HG02678 (cell line): ENCODE measurements at regions not wholly inside any gene's neighbourhood (a gene's known extent, or its start where the extent isn't known, plus 50 kb on each side); places are given as distances from the start of the nearest gene placed in this dataset.
"Not testable (repeated sequence)": the region's sequence is repeated elsewhere in the genome, so short reads cannot be mapped to it uniquely, and the experiment has no call there.

Source experiments
- ATAC-seq: cut with Tn5 transposase; IDR thresholded peaks from one replicate; pipeline ENCODE4 v1.9.1; 2021; ENCODE audit warnings: mild to moderate bottlenecking, moderate library complexity; ENCODE audit not compliant: unreplicated experiment

GRCh38 chr21:27571706-27572105 is 604.8 kb upstream of the ADAMTS5 start:
- ATAC-seq, result no peak

GRCh38 chr21:27570306-27570868 is 603.5 kb upstream of the ADAMTS5 start:
- ATAC-seq, result no peak

GRCh38 chr21:27569831-27570230 is 602.9 kb upstream of the ADAMTS5 start:
- ATAC-seq, result no peak

GRCh38 chr21:27569091-27569490 is 602.2 kb upstream of the ADAMTS5 start:
- no peak for ATAC-seq

- ATAC-seq, result no peak
Observed at GRCh38 chr21:27567381-27567780, 600.5 kb upstream of the ADAMTS5 start.

- ATAC-seq, result no peak
Observed at GRCh38 chr21:27566521-27566920, 599.6 kb upstream of the ADAMTS5 start.

GRCh38 chr21:27565364-27565763 is 598.5 kb upstream of the ADAMTS5 start:
- no peak for ATAC-seq

- ATAC-seq, result no peak
Observed at GRCh38 chr21:27564684-27565301, 597.9 kb upstream of the ADAMTS5 start.

- ATAC-seq, result no peak
Observed at GRCh38 chr21:27562303-27562702, 595.4 kb upstream of the ADAMTS5 start.

- ATAC-seq, result no peak
Observed at GRCh38 chr21:27561116-27561515, 594.2 kb upstream of the ADAMTS5 start.

- ATAC-seq, result no peak
Observed at GRCh38 chr21:27557356-27557755, 590.5 kb upstream of the ADAMTS5 start.

GRCh38 chr21:27555996-27556395 is 589.1 kb upstream of the ADAMTS5 start:
- no peak for ATAC-seq

GRCh38 chr21:27550287-27550686 is 583.4 kb upstream of the ADAMTS5 start:
- no peak for ATAC-seq

GRCh38 chr21:27548486-27548885 is 581.6 kb upstream of the ADAMTS5 start:
- no peak for ATAC-seq

- no peak for ATAC-seq
Observed at GRCh38 chr21:27545754-27546349, 579.0 kb upstream of the ADAMTS5 start.

- ATAC-seq, result not testable (repeated sequence)
Observed at GRCh38 chr21:27542126-27542525, 575.2 kb upstream of the ADAMTS5 start.

GRCh38 chr21:27536319-27536718 is 569.4 kb upstream of the ADAMTS5 start:
- ATAC-seq, result no peak

GRCh38 chr21:27535188-27535587 is 568.3 kb upstream of the ADAMTS5 start:
- ATAC-seq, result no peak

- no peak for ATAC-seq
Observed at GRCh38 chr21:27534206-27534605, 567.3 kb upstream of the ADAMTS5 start.

GRCh38 chr21:27532076-27532475 is 565.2 kb upstream of the ADAMTS5 start:
- ATAC-seq, result no peak

- no peak for ATAC-seq
Observed at GRCh38 chr21:27528697-27529096, 561.8 kb upstream of the ADAMTS5 start.

- ATAC-seq, result no peak
Observed at GRCh38 chr21:27526451-27526850, 559.6 kb upstream of the ADAMTS5 start.

- no peak for ATAC-seq
Observed at GRCh38 chr21:27525780-27526179, 558.9 kb upstream of the ADAMTS5 start.
